K562 (cell line): ENCODE measurements at regions not wholly inside any gene's neighbourhood (a gene's known extent, or its start where the extent isn't known, plus 50 kb on each side); places are given as distances from the start of the nearest gene placed in this dataset.

Experiments used
- ATAC-seq: fragments of 200-7000 bp; cut with Tn5 transposase; 3 replicates; pipeline ENCODE4 v1.9.1; 2020; ENCODE audit warnings: moderate library complexity
- BruUV-seq: library from RNA; stranded (reverse); fragments of 400-500 nt; replicated peaks from 2 replicates; lab custom pipeline; 2021; lab: Mats Ljungman, UMichigan
- CTCF ChIA-PET: fragments of 300-600 bp; formaldehyde crosslinking; extraction: SDS; loops from one replicate; lab custom pipeline; 2021; ENCODE audit warnings: low intra/inter-chr PET ratio; lab: Yijun Ruan, JAX
- POLR2A ChIA-PET: fragments of 300-600, 350-650 bp; sonication (Branson Sonifier 250); formaldehyde crosslinking; extraction: SDS; loops from one replicate; lab custom pipeline; 2021; ENCODE audit warnings: antibody characterized with exemption, inconsistent platforms; lab: Yijun Ruan, JAX
- DNase-seq, 4 experiments: peaks; one replicate each; pipeline versions ENCODE4 v3.0.0 to v3.0.0-alpha.2; 2011 to 2018; ENCODE audit warnings: low spot score in 3 of 4, mixed read lengths in 3 of 4; ENCODE audit errors: extremely low read depth in 1 of 4
- FAIRE-seq: peaks from 2 replicates; lab custom pipeline; 2011; peaks lifted over from hg19 to GRCh38; lab: Jason Lieb, UNC
- H2AFZ ChIP-seq: 2 replicates; pipeline ENCODE4 v1.6.0; 2011; ENCODE audit warnings: low read depth, low read length, control low read depth, inconsistent platforms
- H3K27ac ChIP-seq: fragments of 200-600 bp; 3 replicates; pipeline ENCODE4 v1.8.0; 2011; ENCODE audit warnings: low read depth, mild to moderate bottlenecking, control low read depth, inconsistent platforms, low read length, moderate library complexity, mixed read lengths; ENCODE audit errors: extremely low read depth
- H3K27me3 ChIP-seq, 2 experiments: fragments of 300-600 bp in 1 of 2; 2 replicates in 1 of 2; 3 replicates in 1 of 2; pipeline versions ENCODE4 v1.6.0 to v1.8.0; 2011; ENCODE audit warnings: inconsistent platforms in 2 of 2, low read length in 2 of 2, mild to moderate bottlenecking in 1 of 2, mixed read lengths in 1 of 2, moderate library complexity in 1 of 2; ENCODE audit not compliant: control insufficient read depth in 2 of 2, insufficient read depth in 2 of 2
- H3K36me3 ChIP-seq: fragments of 300-600 bp; 3 replicates; pipeline ENCODE4 v1.8.0; 2011; ENCODE audit warnings: mild to moderate bottlenecking, low read length, inconsistent platforms; ENCODE audit not compliant: control insufficient read depth, insufficient read depth
- H3K4me1 ChIP-seq, 2 experiments: fragments of 200-600 bp in 1 of 2; replicated peaks in 1 of 2; 2 replicates in 1 of 2; 3 replicates in 1 of 2; pipeline versions ENCODE4 v1.5.1 to v1.8.0; 2011; ENCODE audit warnings: inconsistent platforms in 2 of 2, low read length in 2 of 2, mild to moderate bottlenecking in 1 of 2, mixed read lengths in 1 of 2, moderate library complexity in 1 of 2; ENCODE audit not compliant: control insufficient read depth in 2 of 2, insufficient read depth in 2 of 2
- H3K4me2 ChIP-seq: 2 replicates; pipeline ENCODE4 v1.6.1; 2011; ENCODE audit warnings: low read length, control low read depth, inconsistent platforms, mixed read lengths; ENCODE audit not compliant: insufficient read depth
- H3K4me3 ChIP-seq: fragments of 200-600 bp; sonication (generic), shearing (Covaris generic); 2 replicates; pipeline ENCODE4 v1.5.1; 2016; ENCODE audit warnings: control low read depth, inconsistent platforms
- H3K79me2 ChIP-seq: fragments of 200-600 bp; 3 replicates; pipeline ENCODE4 v1.8.0; 2011; ENCODE audit warnings: low read length, inconsistent platforms; ENCODE audit not compliant: control insufficient read depth, insufficient read depth
- H3K9ac ChIP-seq, 2 experiments: 2 replicates each; pipeline versions ENCODE4 v1.6.0 to v1.6.1; 2011; ENCODE audit warnings: low read depth in 2 of 2, low read length in 2 of 2, control low read depth in 1 of 2, inconsistent platforms in 1 of 2, mild to moderate bottlenecking in 1 of 2, mixed read lengths in 1 of 2; ENCODE audit not compliant: insufficient read depth in 1 of 2
- H3K9me1 ChIP-seq: one replicate; pipeline ENCODE4 v1.6.0; 2011; ENCODE audit warnings: inconsistent platforms, mild to moderate bottlenecking, low read length, moderate library complexity; ENCODE audit not compliant: control insufficient read depth, insufficient read depth
- H3K9me3 ChIP-seq: replicated peaks from 2 replicates; pipeline ENCODE4 v1.5.1; 2011; ENCODE audit warnings: low read depth, low read length, inconsistent platforms; ENCODE audit not compliant: control insufficient read depth, insufficient read depth
- H4K20me1 ChIP-seq: replicated peaks from 2 replicates; pipeline ENCODE4 v1.6.1; 2011; ENCODE audit warnings: low read length, inconsistent platforms, mixed read lengths; ENCODE audit not compliant: control insufficient read depth, insufficient read depth
- CEBPB ChIP-seq: fragments of 450-650 bp; IDR thresholded peaks from 2 replicates; pipeline ENCODE4 v1.6.1; 2016; ENCODE audit warnings: missing genetic modification characterization, missing compliant biosample characterization
- CEBPG ChIP-seq, 3 experiments: fragments of 200-800 bp in 1 of 3; sonication (Bioruptor generic) in 1 of 3; sonication (generic) in 1 of 3; formaldehyde crosslinking in 1 of 3; IDR thresholded peaks in 2 of 3; conservative IDR thresholded peaks in 1 of 3; 2 replicates each; pipeline versions ENCODE4 v1.6.1 to v1.8.0; 2016 to 2022; ENCODE audit warnings: missing compliant biosample characterization in 2 of 3, missing genetic modification characterization in 2 of 3, mild to moderate bottlenecking in 1 of 3, missing genetic modification reagents in 1 of 3
- ELF2 ChIP-seq: fragments of 250-450 bp; sonication (Bioruptor Pico); IDR thresholded peaks from 2 replicates; pipeline ENCODE4 v1.5.0; 2021; ENCODE audit warnings: mild to moderate bottlenecking
- WGBS: fragments of 100-300 bp; shearing (Covaris generic); methylation state at CpG from one replicate; pipeline ENCODE4 v1.1.6; 2016; ENCODE audit warnings: low coverage, mixed read lengths; ENCODE audit not compliant: insufficient coverage; ENCODE audit errors: missing lambda C conversion rate; 5-methylcytosine and 5-hydroxymethylcytosine counted together
- in situ Hi-C: fragments of 300-500 bp; cut with MboI; formaldehyde crosslinking; loops from 4 replicates; pipeline ENCODE4 v1.15.0; 2018; ENCODE audit warnings: inconsistent platforms, mixed read lengths
- intact Hi-C: fragments of 100-400 bp; cut with micrococcal nuclease; formaldehyde crosslinking; loops from 2 replicates; pipeline ENCODE4 v1.14.2; 2022
- TF ChIP-seq, protein P1 (sequence below), 2 experiments: fragments of 450-650 bp in 1 of 2; IDR thresholded peaks; 2 replicates each; pipeline ENCODE4 v1.6.1; 2011 to 2017; ENCODE audit warnings: low read depth in 2 of 2, antibody characterized with exemption in 1 of 2, borderline replicate concordance in 1 of 2, low read length in 1 of 2, mild to moderate bottlenecking in 1 of 2, mixed read lengths in 1 of 2; ENCODE audit not compliant: control insufficient read depth in 1 of 2

DNA sequence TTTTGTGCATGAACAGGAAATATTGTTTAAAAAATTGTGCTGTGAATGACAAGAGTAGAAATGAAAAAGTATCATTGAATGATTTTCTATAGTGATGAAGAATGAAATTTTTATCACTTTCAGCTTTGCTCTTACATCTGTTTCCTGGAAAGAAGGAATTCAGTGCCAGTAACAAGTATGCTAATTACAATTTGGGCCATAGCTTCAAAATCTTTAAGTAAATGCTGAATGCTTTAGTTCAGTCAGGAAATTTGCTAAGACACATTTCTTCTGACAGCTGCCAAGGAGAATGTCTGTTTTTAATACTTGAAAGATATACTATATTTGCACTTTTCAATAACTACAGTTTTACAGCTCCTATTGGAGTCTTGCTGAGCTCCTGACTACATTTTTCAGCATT, 203.7 kb upstream of the RSPO3 start (continued):
- TF ChIP-seq, protein P1, sequence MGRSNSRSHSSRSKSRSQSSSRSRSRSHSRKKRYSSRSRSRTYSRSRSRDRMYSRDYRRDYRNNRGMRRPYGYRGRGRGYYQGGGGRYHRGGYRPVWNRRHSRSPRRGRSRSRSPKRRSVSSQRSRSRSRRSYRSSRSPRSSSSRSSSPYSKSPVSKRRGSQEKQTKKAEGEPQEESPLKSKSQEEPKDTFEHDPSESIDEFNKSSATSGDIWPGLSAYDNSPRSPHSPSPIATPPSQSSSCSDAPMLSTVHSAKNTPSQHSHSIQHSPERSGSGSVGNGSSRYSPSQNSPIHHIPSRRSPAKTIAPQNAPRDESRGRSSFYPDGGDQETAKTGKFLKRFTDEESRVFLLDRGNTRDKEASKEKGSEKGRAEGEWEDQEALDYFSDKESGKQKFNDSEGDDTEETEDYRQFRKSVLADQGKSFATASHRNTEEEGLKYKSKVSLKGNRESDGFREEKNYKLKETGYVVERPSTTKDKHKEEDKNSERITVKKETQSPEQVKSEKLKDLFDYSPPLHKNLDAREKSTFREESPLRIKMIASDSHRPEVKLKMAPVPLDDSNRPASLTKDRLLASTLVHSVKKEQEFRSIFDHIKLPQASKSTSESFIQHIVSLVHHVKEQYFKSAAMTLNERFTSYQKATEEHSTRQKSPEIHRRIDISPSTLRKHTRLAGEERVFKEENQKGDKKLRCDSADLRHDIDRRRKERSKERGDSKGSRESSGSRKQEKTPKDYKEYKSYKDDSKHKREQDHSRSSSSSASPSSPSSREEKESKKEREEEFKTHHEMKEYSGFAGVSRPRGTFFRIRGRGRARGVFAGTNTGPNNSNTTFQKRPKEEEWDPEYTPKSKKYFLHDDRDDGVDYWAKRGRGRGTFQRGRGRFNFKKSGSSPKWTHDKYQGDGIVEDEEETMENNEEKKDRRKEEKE (IDR thresholded peaks at IDR 0.05; ENCODE audit: borderline replicate concordance in 1 of 2, control insufficient read depth in 1 of 2, low read depth in 2 of 2, low read length in 1 of 2): no peak

DNA sequence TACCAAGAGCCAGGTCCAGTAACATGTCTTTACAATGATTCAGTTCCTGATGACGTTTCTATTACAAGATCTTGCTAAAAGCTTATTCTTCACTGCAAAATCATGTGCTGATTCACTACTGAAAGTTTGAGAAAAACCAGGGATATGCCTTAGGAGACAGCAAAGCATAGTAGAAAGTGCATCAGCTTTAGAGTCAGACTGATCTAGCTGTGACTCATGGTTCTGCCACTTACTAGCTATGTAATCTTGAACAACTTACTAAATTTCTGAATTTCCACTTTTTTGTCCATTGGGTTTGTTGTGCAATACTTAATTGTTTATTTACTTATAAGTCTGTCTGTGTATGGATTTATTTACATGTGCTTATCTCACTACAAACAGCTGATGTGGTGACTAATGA, 198.5 kb upstream of the RSPO3 start:
- Histone ChIP-seq H3K9me3 (no peaks in the 10 kb centered on the region; the same call in 1 of the 2 replicates), H3K36me3 (no peaks in the 10 kb centered on the region), H3K79me2 (no peaks in the 10 kb centered on the region), H3K27ac (no peak overlapping the region), H3K27me3 (no peaks in the 10 kb centered on the region), H3K9me1 (no peaks in the 10 kb centered on the region)
- POLR2A ChIA-PET: no interaction called here
- CTCF ChIA-PET: no interaction called here
- intact Hi-C loops: no loop called here
- 0% methylated on average over 1 of the region's 1 CpG for WGBS
- FAIRE-seq (no peak), ATAC-seq (no peak)
- in situ Hi-C loops: no loop called here
- TF ChIP-seq ELF2 (CRISPR knock-in tag): no peak
- TF ChIP-seq CEBPG (CRISPR knock-in tag; IDR thresholded peaks at IDR 0.05): no peak
- peak in 1 of 2 experiments; percentile 26; a peak in 1 of 4 replicates for TF ChIP-seq CEBPG (tag; conservative IDR thresholded peaks at IDR 0.05 in 1 of 2, IDR thresholded peaks at IDR 0.05 in 1 of 2)
- peak; percentile 21; the same call in 1 of the 2 replicates for TF ChIP-seq CEBPB
- TF ChIP-seq, all 486 proteins: peak for 2
- Histone ChIP-seq H3K9ac (no peak overlapping the region), H3K4me2 (no peak overlapping the region), H3K4me1 (no peaks in the 10 kb centered on the region), H3K4me3 (no peak overlapping the region), H4K20me1 (no peaks in the 10 kb centered on the region), H2AFZ (no peak overlapping the region)
- no TSS peak for BruUV-seq
- DNase-seq: no peak
